ENCODE measurements at regions not wholly inside any gene's neighbourhood (a gene's known extent, or its start where the extent isn't known, plus 50 kb on each side); places are given as distances from the start of the nearest gene placed in this dataset.

GRCh38 chr10:83539528-83540308, 599.6 kb upstream of the GHITM start:
- DNase-seq (ENCODE audit: low read depth, low spot score) = no peak
- no peak for TF ChIP-seq CTCF (IDR thresholded peaks at IDR 0.05; ENCODE audit: low read depth, low read length)
- H3K27me3 ChIP-seq (ENCODE audit: control insufficient read depth, insufficient read depth, low read length) = no peaks in the 10 kb centered on the region
- POLR2A ChIA-PET = no interaction called here
- no peak overlapping the region for H3K27ac ChIP-seq (ENCODE audit: low read depth, low read length)
- peaks cover 10% of the 10 kb centered on the region for H3K9me3 ChIP-seq (ENCODE audit: control insufficient read depth, insufficient read depth, low read length)
- H3K4me3 ChIP-seq (ENCODE audit: low read depth, low read length) = no peak overlapping the region
- CTCF ChIA-PET = no interaction called here

- no peak for TF ChIP-seq CTCF (IDR thresholded peaks at IDR 0.05; ENCODE audit: low read depth, low read length)
- H3K27ac ChIP-seq (ENCODE audit: low read depth, low read length) = no peak overlapping the region
- no peaks in the 10 kb centered on the region for H3K27me3 ChIP-seq (ENCODE audit: control insufficient read depth, insufficient read depth, low read length)
- DNase-seq (ENCODE audit: low read depth, low spot score) = no peak
- H3K4me3 ChIP-seq (ENCODE audit: low read depth, low read length) = no peak overlapping the region
- ChIA-PET CTCF (no interaction called here), POLR2A (no interaction called here)
- H3K9me3 ChIP-seq (ENCODE audit: control insufficient read depth, insufficient read depth, low read length) = peaks cover 6% of the 10 kb centered on the region; the same call in 1 of the 2 replicates
Measured at GRCh38 chr10:83541046-83541445, 598.3 kb upstream of the GHITM start.

- no peak for DNase-seq (ENCODE audit: low read depth, low spot score)
- ChIA-PET POLR2A (no interaction called here), CTCF (no interaction called here)
Measured at GRCh38 chr10:83542774-83543411, 596.4 kb upstream of the GHITM start.

GRCh38 chr10:83543691-83544462, 595.4 kb upstream of the GHITM start:
- no peak for DNase-seq (ENCODE audit: low read depth, low spot score)
- Histone ChIP-seq H3K27me3 (ENCODE audit: control insufficient read depth, insufficient read depth, low read length) (no peaks in the 10 kb centered on the region), H3K27ac (ENCODE audit: low read depth, low read length) (no peak overlapping the region), H3K4me3 (ENCODE audit: low read depth, low read length) (no peak overlapping the region), H3K9me3 (ENCODE audit: control insufficient read depth, insufficient read depth, low read length) (peaks cover 6% of the 10 kb centered on the region)
- TF ChIP-seq CTCF (IDR thresholded peaks at IDR 0.05; ENCODE audit: low read depth, low read length) = no peak
- ChIA-PET CTCF (no interaction called here), POLR2A (no interaction called here)

More at GRCh38 chr10:83542774-83543411, 596.4 kb upstream of the GHITM start:
- peaks cover 6% of the 10 kb centered on the region for H3K9me3 ChIP-seq (ENCODE audit: control insufficient read depth, insufficient read depth, low read length)
- no peak for TF ChIP-seq CTCF (IDR thresholded peaks at IDR 0.05; ENCODE audit: low read depth, low read length)
- H3K27ac ChIP-seq (ENCODE audit: low read depth, low read length) = no peak overlapping the region
- H3K27me3 ChIP-seq (ENCODE audit: control insufficient read depth, insufficient read depth, low read length) = no peaks in the 10 kb centered on the region
- H3K4me3 ChIP-seq (ENCODE audit: low read depth, low read length) = no peak overlapping the region
